ENCODE measurements at regions not wholly inside any gene's neighbourhood (a gene's known extent, or its start where the extent isn't known, plus 50 kb on each side); places are given as distances from the start of the nearest gene placed in this dataset.
"Not testable (repeated sequence)": the region's sequence is repeated elsewhere in the genome, so short reads cannot be mapped to it uniquely, and the experiment has no call there.

DNA sequence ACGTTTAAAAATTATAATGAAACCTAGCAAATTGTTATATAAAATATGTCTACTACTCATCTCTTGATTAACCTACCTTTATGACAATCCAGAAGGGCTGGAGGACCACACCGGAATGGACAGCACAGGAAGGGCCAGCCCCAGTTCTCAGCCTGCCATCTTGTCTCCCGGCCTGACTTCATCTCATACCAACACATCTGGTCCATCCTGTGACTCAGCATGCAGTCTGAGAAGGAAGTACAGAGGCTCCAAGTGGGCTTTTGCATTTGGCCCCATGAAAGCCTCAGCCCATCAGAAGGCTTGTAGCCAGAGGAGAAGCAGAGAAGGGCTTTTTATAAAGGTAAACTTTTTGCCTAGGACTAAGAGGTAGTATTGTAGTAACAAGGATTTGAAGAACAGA is 436.6 kb downstream of the MRPL39 start:
- Histone ChIP-seq H3K4me3 (ENCODE audit: low read length) (no peak overlapping the region), H3K4me2 (ENCODE audit: low read length) (no peak overlapping the region), H3K79me2 (replicated peaks; ENCODE audit: insufficient read depth, low read length) (no peaks in the 10 kb centered on the region), H3K9ac (ENCODE audit: low read length) (no peak overlapping the region), H4K20me1 (ENCODE audit: insufficient read depth) (no peaks in the 10 kb centered on the region), H3K36me3 (ENCODE audit: insufficient read depth, low read length) (no peaks in the 10 kb centered on the region), H3K27ac (ENCODE audit: low read length) (no peak overlapping the region), H3K27me3 (ENCODE audit: insufficient read depth, low read depth, low read length) (no peaks in the 10 kb centered on the region), H3K9me2 (ENCODE audit: insufficient read depth, low read length) (no peaks in the 10 kb centered on the region), H3K9me3 (ENCODE audit: low read length) (no peaks in the 10 kb centered on the region), H3F3A (ENCODE audit: insufficient read depth, low read length, poor library complexity, severe bottlenecking) (no peaks in the 10 kb centered on the region), H2AFZ (ENCODE audit: low read depth, low read length) (no peak overlapping the region)
- no peak for TF ChIP-seq SMC3 (conservative IDR thresholded peaks at IDR 0.05; ENCODE audit: poor library complexity)
- TF ChIP-seq POLR2AphosphoS5 (IDR thresholded peaks at IDR 0.05), result no peak
- no peak for TF ChIP-seq REST (IDR thresholded peaks at IDR 0.05; ENCODE audit: borderline replicate concordance)
- TF ChIP-seq RAD21 (conservative IDR thresholded peaks at IDR 0.05), result no peak
- no peak for TF ChIP-seq TAF1 (IDR thresholded peaks at IDR 0.05; ENCODE audit: low read depth)
- no peak for TF ChIP-seq EP300 (conservative IDR thresholded peaks at IDR 0.05; ENCODE audit: poor library complexity, severe bottlenecking)
- no peak for TF ChIP-seq EZH2 (IDR thresholded peaks at IDR 0.05; ENCODE audit: borderline replicate concordance, insufficient read depth, low read length, poor library complexity, severe bottlenecking)
- TF ChIP-seq MXI1 (conservative IDR thresholded peaks at IDR 0.05; ENCODE audit: poor library complexity, severe bottlenecking), result no peak
- TF ChIP-seq, protein P1, sequence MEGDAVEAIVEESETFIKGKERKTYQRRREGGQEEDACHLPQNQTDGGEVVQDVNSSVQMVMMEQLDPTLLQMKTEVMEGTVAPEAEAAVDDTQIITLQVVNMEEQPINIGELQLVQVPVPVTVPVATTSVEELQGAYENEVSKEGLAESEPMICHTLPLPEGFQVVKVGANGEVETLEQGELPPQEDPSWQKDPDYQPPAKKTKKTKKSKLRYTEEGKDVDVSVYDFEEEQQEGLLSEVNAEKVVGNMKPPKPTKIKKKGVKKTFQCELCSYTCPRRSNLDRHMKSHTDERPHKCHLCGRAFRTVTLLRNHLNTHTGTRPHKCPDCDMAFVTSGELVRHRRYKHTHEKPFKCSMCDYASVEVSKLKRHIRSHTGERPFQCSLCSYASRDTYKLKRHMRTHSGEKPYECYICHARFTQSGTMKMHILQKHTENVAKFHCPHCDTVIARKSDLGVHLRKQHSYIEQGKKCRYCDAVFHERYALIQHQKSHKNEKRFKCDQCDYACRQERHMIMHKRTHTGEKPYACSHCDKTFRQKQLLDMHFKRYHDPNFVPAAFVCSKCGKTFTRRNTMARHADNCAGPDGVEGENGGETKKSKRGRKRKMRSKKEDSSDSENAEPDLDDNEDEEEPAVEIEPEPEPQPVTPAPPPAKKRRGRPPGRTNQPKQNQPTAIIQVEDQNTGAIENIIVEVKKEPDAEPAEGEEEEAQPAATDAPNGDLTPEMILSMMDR (IDR thresholded peaks at IDR 0.05; ENCODE audit: poor library complexity, severe bottlenecking), result no peak

DNA sequence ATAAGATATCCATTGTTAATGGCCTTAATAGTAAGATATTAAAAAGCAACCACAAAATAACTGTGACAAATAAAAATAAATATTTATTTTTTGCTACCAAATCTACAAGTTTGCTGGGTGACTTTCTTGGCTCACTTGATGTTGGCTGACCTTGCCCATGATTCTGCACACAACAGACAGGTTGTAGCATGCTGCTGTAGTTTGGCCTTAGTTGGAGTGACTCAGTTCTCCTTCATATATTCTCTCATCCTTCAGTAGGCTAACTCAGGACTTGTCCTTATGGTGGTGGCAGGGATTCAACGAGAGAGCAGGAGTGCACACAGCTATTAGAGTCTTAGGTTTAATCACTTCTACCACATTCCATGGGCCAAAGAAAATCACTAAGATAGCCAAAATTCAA is 437.9 kb downstream of the MRPL39 start:
- TF ChIP-seq TAF1 (IDR thresholded peaks at IDR 0.05; ENCODE audit: low read depth) (no peak), POLR2AphosphoS5 (IDR thresholded peaks at IDR 0.05) (no peak), MXI1 (conservative IDR thresholded peaks at IDR 0.05; ENCODE audit: poor library complexity, severe bottlenecking) (no peak), EP300 (conservative IDR thresholded peaks at IDR 0.05; ENCODE audit: poor library complexity, severe bottlenecking) (no peak), RAD21 (conservative IDR thresholded peaks at IDR 0.05) (no peak), EZH2 (IDR thresholded peaks at IDR 0.05; ENCODE audit: borderline replicate concordance, insufficient read depth, low read length, poor library complexity, severe bottlenecking) (no peak), REST (IDR thresholded peaks at IDR 0.05; ENCODE audit: borderline replicate concordance) (no peak), SMC3 (conservative IDR thresholded peaks at IDR 0.05; ENCODE audit: poor library complexity) (no peak)
- TF ChIP-seq, protein P1 (IDR thresholded peaks at IDR 0.05; ENCODE audit: poor library complexity, severe bottlenecking), result no peak
- no peaks in the 10 kb centered on the region for H3K79me2 ChIP-seq (replicated peaks; ENCODE audit: insufficient read depth, low read length)
- no peak overlapping the region for H3K9ac ChIP-seq (ENCODE audit: low read length)
- H3K4me3 ChIP-seq (ENCODE audit: low read length), result no peak overlapping the region
- no peaks in the 10 kb centered on the region for H3F3A ChIP-seq (ENCODE audit: insufficient read depth, low read length, poor library complexity, severe bottlenecking)
- H3K27me3 ChIP-seq (ENCODE audit: insufficient read depth, low read depth, low read length), result no peaks in the 10 kb centered on the region
- no peak overlapping the region for H3K4me2 ChIP-seq (ENCODE audit: low read length)
- H3K9me2 ChIP-seq (ENCODE audit: insufficient read depth, low read length), result no peaks in the 10 kb centered on the region
- no peak overlapping the region for H3K27ac ChIP-seq (ENCODE audit: low read length)
- no peaks in the 10 kb centered on the region for H3K9me3 ChIP-seq (ENCODE audit: low read length)
- H2AFZ ChIP-seq (ENCODE audit: low read depth, low read length), result no peak overlapping the region
- H4K20me1 ChIP-seq (ENCODE audit: insufficient read depth), result no peaks in the 10 kb centered on the region
- no peaks in the 10 kb centered on the region for H3K36me3 ChIP-seq (ENCODE audit: insufficient read depth, low read length)

DNA sequence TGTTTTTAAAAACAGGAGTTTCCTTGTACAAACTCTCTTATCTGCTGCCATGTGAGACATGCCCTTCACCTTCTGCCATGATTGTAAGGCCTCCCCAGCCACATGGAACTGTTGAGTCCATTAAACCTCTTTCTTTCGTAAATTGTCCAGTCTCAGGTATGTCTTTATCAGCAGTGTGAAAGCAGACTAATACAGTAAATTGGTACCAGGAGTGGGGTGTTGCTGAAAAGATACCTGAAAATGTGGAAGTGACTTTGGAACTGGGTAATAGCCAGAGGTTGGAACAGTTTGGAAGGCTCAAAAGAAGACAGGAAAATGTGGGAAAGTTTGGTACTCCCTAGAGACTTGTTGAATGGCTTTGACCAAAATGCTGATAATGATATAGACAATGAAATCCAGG is 440.4 kb downstream of the MRPL39 start:
- H2AFZ ChIP-seq (ENCODE audit: low read depth, low read length); H3K27me3 ChIP-seq (ENCODE audit: insufficient read depth, low read depth, low read length); H3K4me3 ChIP-seq (ENCODE audit: low read length); H3F3A ChIP-seq (ENCODE audit: insufficient read depth, low read length, poor library complexity, severe bottlenecking); H3K9ac ChIP-seq (ENCODE audit: low read length); H3K9me2 ChIP-seq (ENCODE audit: insufficient read depth, low read length); H3K27ac ChIP-seq (ENCODE audit: low read length); H3K79me2 ChIP-seq (replicated peaks; ENCODE audit: insufficient read depth, low read length); H3K4me2 ChIP-seq (ENCODE audit: low read length); H4K20me1 ChIP-seq (ENCODE audit: insufficient read depth); H3K9me3 ChIP-seq (ENCODE audit: low read length); H3K36me3 ChIP-seq (ENCODE audit: insufficient read depth, low read length): not testable (repeated sequence)

All from neural cell (in vitro differentiated cells).